ENCODE measurements at regions not wholly inside any gene's neighbourhood (a gene's known extent, or its start where the extent isn't known, plus 50 kb on each side); places are given as distances from the start of the nearest gene placed in this dataset.
"Not testable (repeated sequence)": the region's sequence is repeated elsewhere in the genome, so short reads cannot be mapped to it uniquely, and the experiment has no call there.

DNA sequence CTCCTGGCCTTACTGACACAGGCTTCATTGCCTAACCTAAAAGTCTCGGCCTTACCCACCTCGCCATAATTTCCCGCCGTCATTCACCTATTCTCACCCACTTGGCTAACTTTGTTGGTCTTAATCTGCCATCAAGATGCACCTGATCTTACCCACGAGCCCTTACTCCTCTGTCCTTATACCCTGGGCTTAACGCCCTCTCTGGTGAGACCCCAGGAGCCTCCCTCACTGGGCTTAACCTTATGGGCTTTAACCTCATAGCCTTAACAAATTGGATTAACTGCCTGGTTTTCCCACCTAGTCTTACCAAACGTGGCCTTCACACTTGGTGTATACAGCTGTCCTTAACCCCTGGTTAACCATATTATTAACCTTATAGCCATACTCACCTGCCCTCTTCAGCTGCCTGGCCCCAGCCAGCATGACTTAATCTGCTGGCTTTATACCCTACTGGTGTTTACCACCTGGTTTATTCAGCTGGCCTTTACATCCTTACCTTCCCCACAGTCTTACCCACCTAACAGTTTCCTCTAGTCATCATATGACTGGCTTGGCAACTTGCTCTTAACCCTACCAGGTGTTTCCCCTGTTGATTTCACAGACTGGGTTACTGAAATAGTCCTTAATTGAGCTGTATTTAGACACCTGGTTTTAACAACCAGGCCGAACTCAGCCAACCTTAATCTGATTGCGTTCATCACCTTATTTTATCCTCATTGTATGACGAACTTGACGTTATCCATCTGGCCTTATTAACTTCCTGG is 132.0 kb upstream of the ZSWIM2 start:
- no peak for DNase-seq

GRCh38 chr2:186980117-186980442 is 131.1 kb upstream of the ZSWIM2 start:
- no peak for DNase-seq

- no peak for DNase-seq
These were observed 130.6 kb upstream of the ZSWIM2 start for GRCh38 chr2:186979439-186980116.

GRCh38 chr2:186977433-186978045 is 128.6 kb upstream of the ZSWIM2 start:
- DNase-seq, result no peak

DNA sequence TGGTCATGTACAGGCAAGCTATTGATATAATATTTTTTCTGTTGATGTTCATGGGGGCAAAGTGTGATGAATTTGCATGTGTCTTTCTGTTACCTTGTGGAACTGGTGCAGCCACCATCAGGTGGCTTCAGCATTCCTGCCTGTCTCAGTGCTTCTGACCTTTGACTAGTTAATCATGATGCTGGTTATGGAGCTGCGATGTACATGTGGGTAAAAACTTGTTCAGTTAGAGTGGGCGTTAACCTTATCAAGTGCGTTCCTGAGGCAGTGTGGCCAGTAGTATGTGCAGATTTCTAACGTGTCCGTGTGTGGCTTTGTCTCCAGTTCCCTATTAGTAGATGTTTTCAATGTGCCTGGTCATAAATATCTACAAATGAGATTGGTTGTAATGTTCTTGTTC is 127.4 kb upstream of the ZSWIM2 start:
- DNase-seq, result no peak

GRCh38 chr2:186972281-186972970 is 123.5 kb upstream of the ZSWIM2 start:
- DNase-seq, result no peak

DNA sequence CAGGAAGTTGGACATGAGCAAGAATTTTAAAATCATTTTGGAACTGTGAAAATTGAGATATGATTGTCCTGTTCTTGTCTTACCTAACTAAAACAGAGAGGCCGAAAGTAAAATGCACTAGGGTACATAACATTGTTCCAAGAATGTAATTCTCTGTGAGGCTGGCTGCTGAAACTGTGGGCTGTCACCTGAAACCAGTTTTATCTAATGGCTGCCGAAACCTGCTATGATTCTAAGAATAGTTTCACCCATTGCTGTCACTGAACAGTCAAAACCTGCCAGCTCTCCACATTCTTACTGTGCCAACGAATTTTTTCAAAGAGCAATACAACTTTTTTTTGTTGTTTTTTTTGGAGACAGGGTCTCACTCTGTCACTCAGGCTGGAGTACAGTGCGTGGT is 119.3 kb upstream of the ZSWIM2 start:
- no peak for DNase-seq

DNA sequence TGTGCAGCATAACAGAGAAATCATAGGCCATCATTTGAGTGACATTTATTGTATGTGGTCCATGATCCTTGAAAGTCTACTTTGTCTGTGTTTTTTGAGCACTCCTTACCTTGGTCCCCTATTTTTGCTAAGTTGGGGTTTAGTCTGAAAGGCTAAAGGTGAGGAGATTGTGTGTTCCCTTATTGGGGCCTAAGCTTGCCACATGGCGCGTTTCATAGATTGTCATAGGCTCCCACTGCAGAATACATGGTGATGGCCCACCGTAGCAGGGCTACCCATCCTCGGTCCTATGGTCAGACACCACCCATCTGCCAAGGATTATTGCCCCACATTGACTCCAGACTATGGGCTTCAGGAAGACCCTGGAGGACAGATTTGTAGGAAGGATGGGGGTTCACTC is 117.0 kb upstream of the ZSWIM2 start:
- DNase-seq, result no peak

DNA sequence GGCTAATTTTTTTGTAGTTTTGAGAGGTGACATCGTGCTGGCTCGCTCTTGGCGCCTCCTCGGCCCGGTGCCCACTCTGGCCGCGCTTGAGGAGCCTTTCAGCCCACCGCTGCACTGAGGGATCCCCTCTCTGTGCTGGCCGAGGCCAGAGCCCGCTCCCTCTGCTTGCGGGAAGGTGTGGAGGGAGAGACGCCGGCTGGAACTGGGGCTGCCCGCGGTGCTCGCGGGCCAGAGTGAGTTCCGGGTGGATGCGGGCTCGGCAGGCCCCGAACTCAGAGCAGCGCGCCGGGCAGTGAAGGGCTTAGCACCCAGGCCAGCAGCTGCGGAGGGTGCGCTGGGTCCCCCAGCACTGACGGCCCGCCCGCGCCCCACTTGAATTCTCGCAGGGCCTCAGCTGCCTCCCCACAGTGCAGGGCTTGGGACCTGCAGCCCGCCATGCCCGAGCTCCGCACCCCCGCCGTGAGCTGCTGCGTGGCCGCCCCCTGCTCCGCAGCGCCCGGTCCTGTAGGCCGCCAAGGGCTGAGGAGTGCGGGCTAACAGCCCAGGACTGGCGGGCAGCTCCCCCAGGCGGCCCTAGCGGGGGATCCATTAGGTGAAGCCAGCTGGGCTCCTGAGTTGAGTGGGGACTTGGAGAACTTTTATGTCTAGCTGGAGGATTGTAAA is 113.2 kb upstream of the ZSWIM2 start:
- DNase-seq, result no peak

GRCh38 chr2:186960241-186960640 is 111.3 kb upstream of the ZSWIM2 start:
- DNase-seq, result not testable (repeated sequence)

DNA sequence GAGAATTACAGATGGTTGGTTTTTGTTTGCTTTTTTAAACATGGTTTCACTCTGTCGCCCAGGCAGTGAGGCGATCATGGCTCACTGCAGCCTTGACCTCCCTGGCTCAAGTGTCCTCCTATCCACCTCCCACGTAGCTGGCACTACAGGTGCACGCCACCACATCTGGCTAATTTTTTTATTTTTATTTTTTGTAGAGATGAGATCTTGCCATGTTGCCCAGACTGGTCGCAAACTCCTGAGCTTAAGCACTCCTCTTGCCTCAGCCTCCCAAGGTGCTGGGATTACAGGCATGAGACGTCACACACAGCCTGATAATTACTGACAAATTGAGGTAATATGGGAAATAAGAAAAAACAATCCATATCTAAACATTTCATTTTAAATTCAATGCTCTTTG is 110.5 kb upstream of the ZSWIM2 start:
- DNase-seq, result no peak

DNA sequence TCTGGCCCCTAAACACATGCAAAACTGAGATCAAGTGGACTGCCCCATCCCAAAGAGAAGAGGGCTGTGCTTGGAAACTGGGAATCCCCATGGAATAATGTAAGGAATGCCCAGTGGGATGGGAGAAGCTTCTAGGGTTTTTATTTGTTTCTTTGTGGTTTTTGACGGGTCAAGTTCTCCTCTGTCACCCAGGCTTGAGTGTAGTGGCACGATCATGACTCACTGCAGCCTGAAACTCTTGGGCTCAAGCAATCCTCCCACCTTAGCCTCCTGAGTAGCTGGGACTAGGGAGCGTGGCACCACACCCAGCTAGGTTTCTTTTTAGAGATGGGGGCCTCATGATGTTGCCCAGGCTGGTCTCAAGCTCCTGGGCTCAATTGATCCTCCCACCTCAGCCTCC is 101.7 kb upstream of the ZSWIM2 start:
- no peak for DNase-seq

DNA sequence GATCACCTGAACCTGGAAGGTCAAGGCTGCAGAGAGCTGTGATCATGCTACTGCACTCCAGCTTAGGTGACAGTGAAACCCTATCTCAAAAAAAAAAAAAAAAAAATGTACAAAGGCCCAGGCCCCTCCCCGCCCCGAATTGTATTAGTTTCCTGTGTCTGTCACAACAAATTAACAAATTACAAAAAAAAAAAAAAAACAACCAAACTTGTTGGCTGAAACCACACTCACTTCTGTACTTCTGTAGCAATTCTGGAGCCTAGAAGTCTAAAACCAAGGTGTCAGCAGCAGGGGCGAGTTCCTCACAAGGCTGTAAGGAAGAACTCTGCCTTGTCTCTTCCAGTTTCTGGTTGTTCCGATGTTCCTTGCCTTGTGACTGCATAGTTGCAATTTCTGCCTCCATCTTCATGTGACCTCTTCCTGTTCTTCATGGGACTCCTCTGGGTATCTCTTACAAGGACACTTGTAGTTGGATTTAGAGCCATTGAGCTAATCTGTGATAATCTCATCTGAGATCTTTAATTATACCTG is 100.8 kb upstream of the ZSWIM2 start:
- no peak for DNase-seq

DNA sequence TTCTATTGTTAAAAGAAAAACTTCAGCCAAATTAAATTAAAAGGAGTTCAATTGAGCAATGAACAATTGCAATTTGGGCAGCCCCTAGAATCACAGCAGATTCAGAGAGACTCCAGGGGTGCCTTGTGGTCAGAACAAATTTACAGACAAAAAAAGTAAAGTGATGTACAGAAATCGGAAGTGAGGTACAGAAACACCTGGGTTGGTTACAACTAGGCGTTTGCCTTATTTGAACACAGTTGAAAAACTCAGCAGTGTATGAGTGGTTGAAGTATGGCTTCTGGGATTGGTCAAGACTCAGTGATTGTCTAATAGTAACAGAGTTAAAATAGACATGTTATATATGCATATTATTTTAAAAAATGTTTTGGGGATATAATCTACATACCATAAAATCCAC is 98.5 kb upstream of the ZSWIM2 start:
- no peak for DNase-seq

DNA sequence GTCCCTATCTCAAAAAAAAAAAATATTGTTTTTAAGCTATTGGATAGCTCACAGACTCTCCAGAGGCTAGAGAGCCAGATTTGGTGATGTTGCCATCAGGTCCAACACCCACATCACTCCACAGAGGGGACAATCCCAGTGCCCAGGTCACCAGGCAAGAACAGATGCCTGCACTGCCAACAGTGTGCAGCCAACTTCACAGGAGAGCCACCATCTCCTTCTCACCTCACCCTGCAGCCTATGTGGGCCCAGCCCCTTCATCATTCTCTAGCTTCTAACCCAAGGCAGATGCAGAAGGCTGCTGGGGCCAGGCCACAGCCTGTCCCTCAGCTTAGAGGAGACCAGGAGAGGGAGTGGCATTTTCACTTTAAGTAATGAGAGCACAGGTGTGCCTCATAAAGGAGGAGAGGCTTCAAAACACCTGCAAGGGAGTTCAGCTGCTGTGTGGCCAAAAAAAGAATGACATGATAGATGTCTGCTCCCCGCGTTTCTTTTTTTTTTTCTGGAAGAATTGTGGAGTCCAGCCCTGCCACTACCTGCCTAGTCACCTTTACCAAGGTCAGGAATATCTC is 98.0 kb upstream of the ZSWIM2 start:
- DNase-seq, result no peak

DNA sequence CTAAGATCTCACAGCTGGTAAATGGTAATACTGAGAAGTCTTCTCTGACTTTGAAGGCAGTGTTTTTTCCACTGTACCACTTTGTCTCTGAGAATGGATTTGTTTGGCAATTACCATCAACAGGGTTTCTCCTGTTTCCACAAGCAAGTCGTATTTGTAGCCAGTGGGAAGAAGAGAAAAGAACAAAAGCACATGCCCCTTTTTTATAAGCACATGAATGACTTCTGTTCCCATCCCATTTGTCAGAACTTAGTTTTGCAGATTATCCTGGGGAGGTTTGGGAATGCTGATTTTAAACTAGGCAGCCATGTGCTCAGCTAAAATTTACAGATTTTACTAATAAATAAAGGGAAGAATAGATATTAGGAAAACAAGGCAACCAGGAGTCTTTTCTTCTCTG is 92.9 kb upstream of the ZSWIM2 start:
- no peak for DNase-seq

DNA sequence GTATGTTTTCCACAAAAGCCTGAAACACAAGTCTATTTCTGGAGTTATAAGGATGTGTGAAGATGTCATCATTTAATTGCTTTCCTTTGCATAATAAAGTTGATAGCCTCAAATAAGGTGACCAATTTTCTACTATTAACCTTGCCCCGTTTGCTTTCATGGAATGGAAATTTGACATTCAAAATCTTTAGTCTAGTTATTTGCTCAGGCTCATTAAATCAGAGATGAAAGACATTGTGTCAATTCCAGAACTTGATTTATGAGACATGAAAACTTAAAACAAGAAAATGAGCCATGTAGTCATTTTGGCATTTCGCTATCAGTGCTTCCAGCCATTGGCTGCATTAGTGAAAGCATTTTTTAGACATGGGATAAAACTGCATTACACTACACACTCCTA is 91.5 kb upstream of the ZSWIM2 start:
- no peak for DNase-seq

- DNase-seq, result no peak
These were observed 85.5 kb upstream of the ZSWIM2 start for GRCh38 chr2:186934420-186934819.

- DNase-seq, result no peak
These were observed 78.9 kb upstream of the ZSWIM2 start for GRCh38 chr2:186927867-186928191.

GRCh38 chr2:186927185-186927866 is 78.4 kb upstream of the ZSWIM2 start:
- no peak for DNase-seq

DNA sequence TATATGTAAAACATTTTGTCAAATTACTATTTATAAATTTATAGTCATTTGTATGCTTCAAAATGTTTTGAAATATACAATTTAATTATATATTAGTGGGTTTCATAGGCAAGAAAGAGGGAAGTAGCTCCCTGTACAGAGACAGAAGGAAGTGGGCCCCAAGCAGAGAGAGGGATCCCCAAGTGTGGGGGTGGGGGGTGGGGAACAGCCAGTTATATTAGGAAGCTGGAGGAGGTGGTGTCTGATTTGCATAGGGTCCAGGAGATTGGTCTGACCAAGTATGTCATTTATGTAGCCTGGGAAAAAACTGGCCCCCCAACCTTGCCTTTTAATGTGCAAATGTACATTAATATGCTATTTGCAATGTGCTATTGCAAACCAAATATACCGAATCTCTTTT is 76.5 kb upstream of the ZSWIM2 start:
- DNase-seq, result no peak

DNA sequence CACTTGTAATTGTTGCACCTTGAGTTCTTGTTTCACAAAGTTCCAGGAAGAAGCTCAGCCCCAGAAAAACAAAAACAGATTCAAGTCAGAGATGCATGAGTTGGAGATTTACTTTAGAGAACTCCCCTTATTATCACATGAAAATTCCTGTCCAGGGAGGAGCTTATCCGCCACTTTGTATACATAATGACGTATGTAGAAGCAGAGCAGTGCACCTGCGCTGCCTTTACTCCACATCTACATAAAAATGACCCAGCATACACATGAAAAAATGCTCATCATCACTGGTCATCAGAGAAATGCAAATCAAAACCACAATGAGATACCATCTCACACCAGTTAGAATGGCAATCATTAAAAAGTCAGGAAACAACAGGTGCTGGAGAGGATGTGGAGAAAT is 73.3 kb upstream of the ZSWIM2 start:
- DNase-seq, result not testable (repeated sequence)

All from fibroblast of upper back skin (primary cell).